GM19240 (cell line): ENCODE measurements at regions not wholly inside any gene's neighbourhood (a gene's known extent, or its start where the extent isn't known, plus 50 kb on each side); places are given as distances from the start of the nearest gene placed in this dataset.

ENCODE experiments used
- DNase-seq: peaks from one replicate; pipeline ENCODE4 v3.0.0; 2011; ENCODE audit warnings: low spot score; ENCODE audit not compliant: insufficient read length

GRCh38 chr3:193827040-193827669 lies 234.1 kb downstream of the OPA1 start:
- no peak for DNase-seq

GRCh38 chr3:193827871-193828270 lies 234.9 kb downstream of the OPA1 start:
- no peak for DNase-seq

- DNase-seq, result no peak
These were observed 235.5 kb downstream of the OPA1 start for GRCh38 chr3:193828477-193828876.

GRCh38 chr3:193829781-193830180 lies 236.8 kb downstream of the OPA1 start:
- no peak for DNase-seq

- no peak for DNase-seq
These were observed 237.8 kb downstream of the OPA1 start for GRCh38 chr3:193830791-193831191.

- no peak for DNase-seq
These were observed 238.8 kb downstream of the OPA1 start for GRCh38 chr3:193831495-193832455.

- no peak for DNase-seq
These were observed 239.9 kb downstream of the OPA1 start for GRCh38 chr3:193832833-193833413.

GRCh38 chr3:193833592-193833991 lies 240.6 kb downstream of the OPA1 start:
- DNase-seq, result no peak

GRCh38 chr3:193835414-193835813 lies 242.4 kb downstream of the OPA1 start:
- no peak for DNase-seq

GRCh38 chr3:193836511-193836910 lies 243.5 kb downstream of the OPA1 start:
- DNase-seq, result no peak

GRCh38 chr3:193836918-193837317 lies 243.9 kb downstream of the OPA1 start:
- DNase-seq, result no peak

GRCh38 chr3:193837347-193837827 lies 244.4 kb downstream of the OPA1 start:
- DNase-seq, result no peak

GRCh38 chr3:193840111-193840641 lies 247.2 kb downstream of the OPA1 start:
- DNase-seq, result no peak

GRCh38 chr3:193841581-193841980 lies 248.6 kb downstream of the OPA1 start:
- no peak for DNase-seq

GRCh38 chr3:193842029-193842798 lies 249.2 kb downstream of the OPA1 start:
- DNase-seq, result peak; percentile 29

- no peak for DNase-seq
These were observed 249.9 kb downstream of the OPA1 start for GRCh38 chr3:193842832-193843473.

- no peak for DNase-seq
These were observed 250.7 kb downstream of the OPA1 start for GRCh38 chr3:193843474-193844301.

- DNase-seq, result no peak
These were observed 251.5 kb downstream of the OPA1 start for GRCh38 chr3:193844472-193844871.

GRCh38 chr3:193845144-193845543 lies 252.1 kb downstream of the OPA1 start:
- no peak for DNase-seq

- DNase-seq, result no peak
These were observed 253.6 kb downstream of the OPA1 start for GRCh38 chr3:193846569-193846968.
